ENCODE measurements at regions not wholly inside any gene's neighbourhood (a gene's known extent, or its start where the extent isn't known, plus 50 kb on each side); places are given as distances from the start of the nearest gene placed in this dataset.

GRCh38 chr11:95547186-95547585 is 242.4 kb downstream of the FAM76B start:
- H3K4me1 Mint-ChIP-seq: no peaks in the 10 kb centered on the region
- POLR2A ChIA-PET: no interaction called here

More at GRCh38 chr11:95547186-95547585, 242.4 kb downstream of the FAM76B start:
- no peaks in the 10 kb centered on the region for H3K9me3 ChIP-seq (ENCODE audit: control extremely low read depth in 1 of 3, control insufficient read depth in 2 of 3, insufficient read depth in 1 of 3, low read length in 2 of 3)
- H3K36me3 ChIP-seq (replicated peaks in 1 of 2; ENCODE audit: control extremely low read depth in 1 of 2, control insufficient read depth in 1 of 2, extremely low read depth in 1 of 2, insufficient read depth in 2 of 2, low read length in 1 of 2): no peaks in the 10 kb centered on the region
- Mint-ChIP-seq H3K9me3 (ENCODE audit: insufficient read depth) (no peaks in the 10 kb centered on the region), H3K4me3 (no peak overlapping the region), H3K27ac (no peak overlapping the region), H3K27me3 (no peaks in the 10 kb centered on the region)
- DNase-seq: no peak
- no peak overlapping the region for H3K4me3 ChIP-seq (ENCODE audit: control extremely low read depth in 1 of 5, extremely low read depth in 1 of 5, insufficient read depth in 1 of 5, low read depth in 2 of 5, low read length in 4 of 5)
- H3K4me1 ChIP-seq (ENCODE audit: control insufficient read depth in 2 of 2, insufficient read depth in 2 of 2, low read length in 2 of 2): no peaks in the 10 kb centered on the region
- intact Hi-C loops (cut with micrococcal nuclease): loop anchor here (10.0 kb wide), 1 partner anchor 62 kb away; no protein-coding TSS in a partner anchor
- H3K4me2 ChIP-seq (replicated peaks; ENCODE audit: low read depth, low read length, poor library complexity, severe bottlenecking): no peak overlapping the region
- ATAC-seq (ENCODE audit: low read depth): no peak
- CTCF ChIA-PET: interaction anchor here (1.3 kb wide), 1 partner anchor 32 kb away, joined by 3 read pairs; no protein-coding TSS in a partner anchor
- H2AFZ ChIP-seq (ENCODE audit: insufficient read depth, low read depth, low read length, poor library complexity, severe bottlenecking): no peak overlapping the region
- 90% methylated on average over 1 of the region's 2 CpGs for WGBS (ENCODE audit: insufficient coverage)
- TF ChIP-seq CTCF (IDR thresholded peaks at IDR 0.05) (no peak), EZH2 (IDR thresholded peaks at IDR 0.05; ENCODE audit: borderline replicate concordance, insufficient read depth, low read depth, low read length, poor library complexity, severe bottlenecking) (no peak)
- H3K79me2 ChIP-seq (ENCODE audit: control insufficient read depth, insufficient read depth, low read length): no peaks in the 10 kb centered on the region
- H3K27me3 ChIP-seq (replicated peaks in 1 of 4; ENCODE audit: control extremely low read depth in 1 of 4, control insufficient read depth in 3 of 4, insufficient read depth in 4 of 4, low read length in 3 of 4): no peaks in the 10 kb centered on the region
- no peak overlapping the region for H3K9ac ChIP-seq (ENCODE audit: low read length)
- H3K27ac ChIP-seq (ENCODE audit: low read length in 2 of 2): no peak overlapping the region
- H4K20me1 ChIP-seq (ENCODE audit: control insufficient read depth, insufficient read depth, low read length, poor library complexity, severe bottlenecking): no peaks in the 10 kb centered on the region

All from B cell (primary cell).